GM21360 (cell line): ENCODE measurements at regions not wholly inside any gene's neighbourhood (a gene's known extent, or its start where the extent isn't known, plus 50 kb on each side); places are given as distances from the start of the nearest gene placed in this dataset.
"Not testable (repeated sequence)": the region's sequence is repeated elsewhere in the genome, so short reads cannot be mapped to it uniquely, and the experiment has no call there.

Experiments used
- ATAC-seq: cut with Tn5 transposase; IDR thresholded peaks from one replicate; pipeline ENCODE4 v1.9.1; 2021; ENCODE audit warnings: mild to moderate bottlenecking, moderate library complexity; ENCODE audit not compliant: unreplicated experiment

- no peak for ATAC-seq
These were observed 327.2 kb upstream of the CXADR start for GRCh38 chr21:17185674-17186073.

GRCh38 chr21:17189963-17190362 lies 322.9 kb upstream of the CXADR start:
- no peak for ATAC-seq

GRCh38 chr21:17191346-17191993 lies 321.4 kb upstream of the CXADR start:
- no peak for ATAC-seq

- no peak for ATAC-seq
These were observed 317.5 kb upstream of the CXADR start for GRCh38 chr21:17195351-17195750.

- no peak for ATAC-seq
These were observed 316.9 kb upstream of the CXADR start for GRCh38 chr21:17195976-17196375.

- ATAC-seq = no peak
These were observed 316.2 kb upstream of the CXADR start for GRCh38 chr21:17196623-17197022.

- ATAC-seq = no peak
These were observed 314.8 kb upstream of the CXADR start for GRCh38 chr21:17197996-17198395.

- ATAC-seq = no peak
These were observed 312.6 kb upstream of the CXADR start for GRCh38 chr21:17200250-17200649.

GRCh38 chr21:17201741-17202260 lies 311.0 kb upstream of the CXADR start:
- ATAC-seq = no peak

- ATAC-seq = no peak
These were observed 298.0 kb upstream of the CXADR start for GRCh38 chr21:17214801-17215200.

- ATAC-seq = not testable (repeated sequence)
These were observed 293.8 kb upstream of the CXADR start for GRCh38 chr21:17219050-17219449.

- no peak for ATAC-seq
These were observed 281.7 kb upstream of the CXADR start for GRCh38 chr21:17231124-17231523.

GRCh38 chr21:17231771-17232170 lies 281.1 kb upstream of the CXADR start:
- ATAC-seq = no peak

- no peak for ATAC-seq
These were observed 274.4 kb upstream of the CXADR start for GRCh38 chr21:17238468-17238867.

GRCh38 chr21:17250778-17251241 lies 262.0 kb upstream of the CXADR start:
- no peak for ATAC-seq

GRCh38 chr21:17257784-17258183 lies 255.1 kb upstream of the CXADR start:
- no peak for ATAC-seq

- no peak for ATAC-seq
These were observed 248.7 kb upstream of the CXADR start for GRCh38 chr21:17264182-17264581.

GRCh38 chr21:17269760-17270159 lies 243.1 kb upstream of the CXADR start:
- no peak for ATAC-seq

GRCh38 chr21:17270229-17270628 lies 242.6 kb upstream of the CXADR start:
- ATAC-seq = no peak

- no peak for ATAC-seq
These were observed 233.2 kb upstream of the CXADR start for GRCh38 chr21:17279663-17280062.

- ATAC-seq = not testable (repeated sequence)
These were observed 219.8 kb upstream of the CXADR start for GRCh38 chr21:17293016-17293562.

- no peak for ATAC-seq
These were observed 216.8 kb upstream of the CXADR start for GRCh38 chr21:17295997-17296396.

- not testable (repeated sequence) for ATAC-seq
These were observed 213.3 kb upstream of the CXADR start for GRCh38 chr21:17299576-17299975.
